Activated naive CD4-positive, alpha-beta T cell treated with anti-CD3 and anti-CD28 coated beads, Interleukin-2, amount 50 U/mL, for 24 hours (primary cell): ENCODE measurements at regions not wholly inside any gene's neighbourhood (a gene's known extent, or its start where the extent isn't known, plus 50 kb on each side); places are given as distances from the start of the nearest gene placed in this dataset.

Experiments
- H3K27ac Mint-ChIP-seq: one replicate; pipeline ENCODE4 v1.8.0; 2021; ENCODE audit warnings: mild to moderate bottlenecking, mixed read lengths
- H3K27me3 Mint-ChIP-seq: one replicate; pipeline ENCODE4 v1.8.0; 2021; ENCODE audit warnings: mixed read lengths
- H3K36me3 Mint-ChIP-seq: one replicate; pipeline ENCODE4 v1.8.0; 2021; ENCODE audit warnings: mixed read lengths
- H3K4me1 Mint-ChIP-seq: one replicate; pipeline ENCODE4 v1.8.0; 2021; ENCODE audit warnings: mixed read lengths
- H3K4me3 Mint-ChIP-seq: one replicate; pipeline ENCODE4 v1.8.0; 2021; ENCODE audit warnings: mild to moderate bottlenecking, mixed read lengths
- H3K9me3 Mint-ChIP-seq: one replicate; pipeline ENCODE4 v1.8.0; 2021; ENCODE audit warnings: mixed read lengths

GRCh38 chr10:31081937-31082840 is 50.5 kb upstream of the ZNF438 start:
- Mint-ChIP-seq H3K4me1 (peaks cover 3% of the 10 kb centered on the region), H3K27me3 (peaks cover 1% of the 10 kb centered on the region), H3K9me3 (no peaks in the 10 kb centered on the region), H3K36me3 (no peaks in the 10 kb centered on the region), H3K4me3 (no peak overlapping the region), H3K27ac (no peak overlapping the region)

GRCh38 chr10:31083765-31084184 is 52.1 kb upstream of the ZNF438 start:
- Mint-ChIP-seq H3K4me3 (no peak overlapping the region), H3K9me3 (no peaks in the 10 kb centered on the region), H3K27ac (no peak overlapping the region), H3K36me3 (no peaks in the 10 kb centered on the region), H3K27me3 (peaks cover 1% of the 10 kb centered on the region), H3K4me1 (peaks cover 3% of the 10 kb centered on the region)

- Mint-ChIP-seq H3K36me3 (no peaks in the 10 kb centered on the region), H3K27ac (no peak overlapping the region), H3K4me3 (no peak overlapping the region), H3K9me3 (no peaks in the 10 kb centered on the region), H3K27me3 (no peaks in the 10 kb centered on the region), H3K4me1 (peaks cover 6% of the 10 kb centered on the region)
These were observed 55.3 kb upstream of the ZNF438 start for GRCh38 chr10:31087011-31087410.

- Mint-ChIP-seq H3K4me1 (peaks cover 6% of the 10 kb centered on the region), H3K9me3 (no peaks in the 10 kb centered on the region), H3K4me3 (no peak overlapping the region), H3K27ac (peak overlapping the region; percentile 18), H3K27me3 (no peaks in the 10 kb centered on the region), H3K36me3 (no peaks in the 10 kb centered on the region)
These were observed 56.2 kb upstream of the ZNF438 start for GRCh38 chr10:31087851-31088250.

- no peak overlapping the region for H3K27ac Mint-ChIP-seq
- no peaks in the 10 kb centered on the region for H3K9me3 Mint-ChIP-seq
- no peaks in the 10 kb centered on the region for H3K36me3 Mint-ChIP-seq
- H3K27me3 Mint-ChIP-seq = no peaks in the 10 kb centered on the region
- H3K4me1 Mint-ChIP-seq = peaks cover 11% of the 10 kb centered on the region
- H3K4me3 Mint-ChIP-seq = no peak overlapping the region
These were observed 59.4 kb upstream of the ZNF438 start for GRCh38 chr10:31090894-31091607.

GRCh38 chr10:31095677-31096560 is 64.3 kb upstream of the ZNF438 start:
- Mint-ChIP-seq H3K4me1 (peaks cover 30% of the 10 kb centered on the region), H3K9me3 (no peaks in the 10 kb centered on the region), H3K4me3 (no peak overlapping the region), H3K27me3 (no peaks in the 10 kb centered on the region), H3K27ac (peak overlapping the region; percentile 66), H3K36me3 (no peaks in the 10 kb centered on the region)

GRCh38 chr10:31098046-31098445 is 66.4 kb upstream of the ZNF438 start:
- Mint-ChIP-seq H3K27ac (no peak overlapping the region), H3K27me3 (no peaks in the 10 kb centered on the region), H3K4me3 (no peak overlapping the region), H3K36me3 (no peaks in the 10 kb centered on the region), H3K4me1 (peaks cover 37% of the 10 kb centered on the region), H3K9me3 (no peaks in the 10 kb centered on the region)

GRCh38 chr10:31099094-31099493 is 67.4 kb upstream of the ZNF438 start:
- Mint-ChIP-seq H3K27me3 (no peaks in the 10 kb centered on the region), H3K27ac (no peak overlapping the region), H3K4me3 (no peak overlapping the region), H3K4me1 (peaks cover 37% of the 10 kb centered on the region), H3K9me3 (no peaks in the 10 kb centered on the region), H3K36me3 (no peaks in the 10 kb centered on the region)

- no peaks in the 10 kb centered on the region for H3K27me3 Mint-ChIP-seq
- H3K36me3 Mint-ChIP-seq = no peaks in the 10 kb centered on the region
- peak overlapping the region; percentile 59 for H3K27ac Mint-ChIP-seq
- H3K9me3 Mint-ChIP-seq = no peaks in the 10 kb centered on the region
- H3K4me1 Mint-ChIP-seq = peaks cover 37% of the 10 kb centered on the region
- H3K4me3 Mint-ChIP-seq = no peak overlapping the region
These were observed 68.0 kb upstream of the ZNF438 start for GRCh38 chr10:31099664-31100063.

GRCh38 chr10:31100115-31100601 is 68.5 kb upstream of the ZNF438 start:
- no peaks in the 10 kb centered on the region for H3K36me3 Mint-ChIP-seq
- peaks cover 37% of the 10 kb centered on the region for H3K4me1 Mint-ChIP-seq
- H3K27ac Mint-ChIP-seq = no peak overlapping the region
- H3K9me3 Mint-ChIP-seq = no peaks in the 10 kb centered on the region
- H3K27me3 Mint-ChIP-seq = no peaks in the 10 kb centered on the region
- H3K4me3 Mint-ChIP-seq = no peak overlapping the region

- Mint-ChIP-seq H3K9me3 (no peaks in the 10 kb centered on the region), H3K36me3 (no peaks in the 10 kb centered on the region), H3K4me1 (peaks cover 32% of the 10 kb centered on the region), H3K27ac (peak overlapping the region; percentile 65), H3K27me3 (no peaks in the 10 kb centered on the region), H3K4me3 (no peak overlapping the region)
These were observed 69.0 kb upstream of the ZNF438 start for GRCh38 chr10:31100662-31101061.

GRCh38 chr10:31101123-31101522 is 69.5 kb upstream of the ZNF438 start:
- Mint-ChIP-seq H3K4me3 (peak overlapping the region; percentile 36), H3K36me3 (no peaks in the 10 kb centered on the region), H3K27me3 (no peaks in the 10 kb centered on the region), H3K9me3 (no peaks in the 10 kb centered on the region), H3K27ac (peak overlapping the region; percentile 65), H3K4me1 (peaks cover 27% of the 10 kb centered on the region)

GRCh38 chr10:31102421-31102820 is 70.8 kb upstream of the ZNF438 start:
- no peaks in the 10 kb centered on the region for H3K27me3 Mint-ChIP-seq
- peak overlapping the region; percentile 23 for H3K27ac Mint-ChIP-seq
- H3K36me3 Mint-ChIP-seq = no peaks in the 10 kb centered on the region
- H3K4me3 Mint-ChIP-seq = no peak overlapping the region
- no peaks in the 10 kb centered on the region for H3K9me3 Mint-ChIP-seq
- H3K4me1 Mint-ChIP-seq = peaks cover 24% of the 10 kb centered on the region

- Mint-ChIP-seq H3K27ac (peak overlapping the region; percentile 59), H3K4me1 (peaks cover 24% of the 10 kb centered on the region), H3K27me3 (no peaks in the 10 kb centered on the region), H3K9me3 (no peaks in the 10 kb centered on the region), H3K4me3 (no peak overlapping the region), H3K36me3 (no peaks in the 10 kb centered on the region)
These were observed 71.4 kb upstream of the ZNF438 start for GRCh38 chr10:31103112-31103511.

GRCh38 chr10:31112961-31113360 is 81.3 kb upstream of the ZNF438 start:
- Mint-ChIP-seq H3K4me3 (no peak overlapping the region), H3K9me3 (no peaks in the 10 kb centered on the region), H3K27me3 (no peaks in the 10 kb centered on the region), H3K4me1 (no peaks in the 10 kb centered on the region), H3K27ac (no peak overlapping the region), H3K36me3 (no peaks in the 10 kb centered on the region)
